ENCODE measurements at regions not wholly inside any gene's neighbourhood (a gene's known extent, or its start where the extent isn't known, plus 50 kb on each side); places are given as distances from the start of the nearest gene placed in this dataset.

GRCh38 chr4:165767671-165768070, 105.4 kb upstream of the TLL1 start (continued):
- no peak for TF ChIP-seq STAT6 (CRISPR knock-in tag; conservative IDR thresholded peaks at IDR 0.05; ENCODE audit: low read depth)
- no peak for TF ChIP-seq CBFB (CRISPR knock-in tag; IDR thresholded peaks at IDR 0.05; ENCODE audit: low read depth)
- TF ChIP-seq FOXP1 (CRISPR knock-in tag; IDR thresholded peaks at IDR 0.05; ENCODE audit: borderline replicate concordance): no peak
- TF ChIP-seq CDX4 (CRISPR knock-in tag; IDR thresholded peaks at IDR 0.05; ENCODE audit: borderline replicate concordance): no peak
- no peak for TF ChIP-seq NFYB (CRISPR knock-in tag; conservative IDR thresholded peaks at IDR 0.05; ENCODE audit: low read depth)

- Mint-ChIP-seq H3K4me1 (peaks cover 10% of the 10 kb centered on the region), H3K27me3 (ENCODE audit: low read depth) (no peaks in the 10 kb centered on the region), H3K9me3 (no peaks in the 10 kb centered on the region), H3K4me3 (no peak overlapping the region), H3K27ac (no peak overlapping the region), H3K36me3 (no peaks in the 10 kb centered on the region)
- POLR2A ChIA-PET: no interaction called here
- CTCF ChIA-PET: no interaction called here
- TF ChIP-seq ZNF425 (CRISPR knock-in tag; conservative IDR thresholded peaks at IDR 0.05): no peak
- TF ChIP-seq STAT6 (CRISPR knock-in tag; conservative IDR thresholded peaks at IDR 0.05; ENCODE audit: low read depth): no peak
- TF ChIP-seq JUN (CRISPR knock-in tag; IDR thresholded peaks at IDR 0.05): no peak
- no peak for TF ChIP-seq IRF2 (CRISPR knock-in tag; IDR thresholded peaks at IDR 0.05; ENCODE audit: borderline replicate concordance, low read depth)
- TF ChIP-seq FOXP1 (CRISPR knock-in tag; IDR thresholded peaks at IDR 0.05; ENCODE audit: borderline replicate concordance): no peak
- no peak for TF ChIP-seq GTF2I (CRISPR knock-in tag; conservative IDR thresholded peaks at IDR 0.05)
- no peak for TF ChIP-seq ZNF281 (CRISPR knock-in tag; IDR thresholded peaks at IDR 0.05)
- no peak for TF ChIP-seq KAT7 (CRISPR knock-in tag; IDR thresholded peaks at IDR 0.05; ENCODE audit: borderline replicate concordance)
- no peak for TF ChIP-seq CTCF (IDR thresholded peaks at IDR 0.05)
- no peak for TF ChIP-seq ATF2 (CRISPR knock-in tag; IDR thresholded peaks at IDR 0.05; ENCODE audit: borderline replicate concordance, low read depth)
- TF ChIP-seq FOXJ3 (CRISPR knock-in tag; IDR thresholded peaks at IDR 0.05; ENCODE audit: borderline replicate concordance): no peak
- no peak for TF ChIP-seq NR3C1 (CRISPR knock-in tag; conservative IDR thresholded peaks at IDR 0.05; ENCODE audit: low read depth)
- no peak for DNase-seq (ENCODE audit: low spot score)
- ATAC-seq: no peak
These were observed 104.8 kb upstream of the TLL1 start for GRCh38 chr4:165768281-165768680.

Data from WTC11 (cell line).